Panc1 (cell line): ENCODE measurements at regions not wholly inside any gene's neighbourhood (a gene's known extent, or its start where the extent isn't known, plus 50 kb on each side); places are given as distances from the start of the nearest gene placed in this dataset.

Experiments used
- ATAC-seq: fragments of 200-7000 bp; cut with Tn5 transposase; 2 replicates; pipeline ENCODE4 v1.9.1; 2020; ENCODE audit warnings: mild to moderate bottlenecking, moderate library complexity
- BruUV-seq: library from RNA; stranded (reverse); fragments of 400-500 nt; replicated peaks from 2 replicates; lab custom pipeline; 2021; lab: Mats Ljungman, UMichigan
- CTCF ChIA-PET: fragments of 300-600 bp; sonication (Branson Sonifier 250); formaldehyde crosslinking; loops from one replicate; lab custom pipeline; 2022; ENCODE audit warnings: antibody characterized with exemption; lab: Charles Lee
- POLR2A ChIA-PET: fragments of 300-600 bp; sonication (Branson Sonifier 250); formaldehyde crosslinking; loops from one replicate; lab custom pipeline; 2022; ENCODE audit warnings: antibody characterized with exemption; lab: Charles Lee
- DNase-seq: peaks from one replicate; pipeline ENCODE4 v3.0.0-alpha.2; 2010; ENCODE audit warnings: low read depth, low spot score
- H3K27ac ChIP-seq: 2 replicates; pipeline ENCODE4 v1.5.1; 2011; ENCODE audit warnings: mild to moderate bottlenecking, low read length, inconsistent platforms
- H3K27me3 ChIP-seq: fragments of 200-500 bp; sonication (Bioruptor generic); 2 replicates; pipeline ENCODE4 v1.6.0; 2014; ENCODE audit warnings: low read length, inconsistent platforms; ENCODE audit not compliant: control insufficient read depth, insufficient read depth
- H3K36me3 ChIP-seq: fragments of 200-500 bp; sonication (Bioruptor generic); 2 replicates; pipeline ENCODE4 v1.5.1; 2014; ENCODE audit warnings: inconsistent platforms, mild to moderate bottlenecking, low read length, moderate library complexity; ENCODE audit not compliant: control insufficient read depth, insufficient read depth
- H3K4me1 ChIP-seq: 2 replicates; pipeline ENCODE4 v1.5.1; 2011; ENCODE audit warnings: inconsistent platforms, mild to moderate bottlenecking, low read length, moderate library complexity; ENCODE audit not compliant: control insufficient read depth, insufficient read depth
- H3K4me3 ChIP-seq, 2 experiments: 2 replicates each; pipeline ENCODE4 v1.5.1; 2011 to 2012; ENCODE audit warnings: low read depth in 2 of 2, low read length in 2 of 2, mild to moderate bottlenecking in 2 of 2, inconsistent platforms in 1 of 2, moderate library complexity in 1 of 2
- H3K9me3 ChIP-seq: fragments of 200-500 bp; sonication (Bioruptor generic); 2 replicates; pipeline ENCODE4 v1.5.1; 2014; ENCODE audit warnings: low read depth, mild to moderate bottlenecking, inconsistent platforms, low read length, moderate library complexity; ENCODE audit not compliant: control insufficient read depth, insufficient read depth
- CTCF ChIP-seq: fragments of 450-650 bp; IDR thresholded peaks from 2 replicates; pipeline ENCODE4 v1.5.1; 2017; ENCODE audit warnings: mild to moderate bottlenecking
- POLR2AphosphoS5 ChIP-seq: IDR thresholded peaks from 2 replicates; pipeline ENCODE4 v1.6.1; 2012; ENCODE audit warnings: mild to moderate bottlenecking, low read depth, low read length, moderate library complexity
- REST ChIP-seq, 2 experiments: IDR thresholded peaks; 2 replicates each; pipeline ENCODE4 v1.6.1; 2011 to 2012; ENCODE audit warnings: low read depth in 2 of 2, control low read depth in 1 of 2, low read length in 1 of 2, mild to moderate bottlenecking in 1 of 2, moderate library complexity in 1 of 2; ENCODE audit not compliant: insufficient read depth in 1 of 2
- SIN3A ChIP-seq: IDR thresholded peaks from 2 replicates; pipeline ENCODE4 v1.6.1; 2012; ENCODE audit warnings: low read depth, mild to moderate bottlenecking, low read length, moderate library complexity, borderline replicate concordance; ENCODE audit not compliant: insufficient read depth
- TCF7L2 ChIP-seq: IDR thresholded peaks from 2 replicates; pipeline ENCODE4 v1.6.1; 2011; ENCODE audit warnings: mild to moderate bottlenecking, low read depth, low read length, inconsistent platforms
- in situ Hi-C: cut with HindIII; loops from 2 replicates; pipeline ENCODE4 v1.10.0; 2016; ENCODE audit warnings: low sequenced_read_pairs, low pct_unique_long_range_greater_than_20kb
- intact Hi-C: fragments of 100-400 bp; cut with micrococcal nuclease; formaldehyde crosslinking; loops from one replicate; pipeline ENCODE4 v1.10.0; 2022; ENCODE audit not compliant: unreplicated experiment

GRCh38 chr13:50320271-50320862, 305.1 kb downstream of the KCNRG start:
- ATAC-seq, result peak; percentile 93
- intact Hi-C loops (loop anchor here (5.0 kb wide), 1 partner anchor 192 kb away; no protein-coding TSS in a partner anchor), in situ Hi-C loops (no loop called here)
- CTCF ChIA-PET, result no interaction called here
- DNase-seq, result no peak
- Histone ChIP-seq H3K4me3 (no peak overlapping the region), H3K27me3 (no peaks in the 10 kb centered on the region), H3K9me3 (no peaks in the 10 kb centered on the region), H3K27ac (peak overlapping the region; percentile 97), H3K36me3 (no peaks in the 10 kb centered on the region), H3K4me1 (peaks cover 29% of the 10 kb centered on the region)
- TF ChIP-seq TCF7L2 (peak; percentile 77), REST (IDR thresholded peaks at IDR 0.05; ENCODE audit: insufficient read depth in 1 of 2, low read depth in 2 of 2, low read length in 1 of 2) (no peak), POLR2AphosphoS5 (peak; percentile 70; the same call in 1 of the 2 replicates), CTCF (no peak), SIN3A (no peak)
- no TSS peak for BruUV-seq
- POLR2A ChIA-PET, result interaction anchor here (1.2 kb wide), 1 partner anchor 238 kb away, joined by 3 read pairs; no protein-coding TSS in a partner anchor

GRCh38 chr13:50322006-50322405, 306.8 kb downstream of the KCNRG start:
- in situ Hi-C loops, result no loop called here
- no TSS peak for BruUV-seq
- ChIA-PET CTCF (no interaction called here), POLR2A (no interaction called here)
- no peaks in the 10 kb centered on the region for H3K9me3 ChIP-seq
- H3K27me3 ChIP-seq, result no peaks in the 10 kb centered on the region
- H3K4me1 ChIP-seq, result peaks cover 29% of the 10 kb centered on the region
- TF ChIP-seq SIN3A (no peak), TCF7L2 (no peak), CTCF (no peak), REST (IDR thresholded peaks at IDR 0.05; ENCODE audit: insufficient read depth in 1 of 2, low read depth in 2 of 2, low read length in 1 of 2) (no peak), POLR2AphosphoS5 (no peak)
- H3K27ac ChIP-seq, result peak overlapping the region; percentile 97
- ATAC-seq (no peak), DNase-seq (no peak)
- intact Hi-C loops, result loop anchor here (5.0 kb wide), 1 partner anchor 190 kb away; no protein-coding TSS in a partner anchor
- no peak overlapping the region for H3K4me3 ChIP-seq
- H3K36me3 ChIP-seq, result no peaks in the 10 kb centered on the region
